ENCODE measurements at regions not wholly inside any gene's neighbourhood (a gene's known extent, or its start where the extent isn't known, plus 50 kb on each side); places are given as distances from the start of the nearest gene placed in this dataset.

GRCh38 chr2:558302-558642, 118.9 kb downstream of the TMEM18 start:
- no peak for TF ChIP-seq CTCF (IDR thresholded peaks at IDR 0.05)
- no peak overlapping the region for H3K27ac Mint-ChIP-seq (ENCODE audit: unreplicated experiment)
- H3K4me3 Mint-ChIP-seq (ENCODE audit: unreplicated experiment) = no peak overlapping the region
- H3K9me3 Mint-ChIP-seq (ENCODE audit: unreplicated experiment) = no peaks in the 10 kb centered on the region
- no peaks in the 10 kb centered on the region for H3K36me3 Mint-ChIP-seq (ENCODE audit: unreplicated experiment)
- no peak for DNase-seq (ENCODE audit: extremely low spot score, unreplicated experiment)
- peaks cover 37% of the 10 kb centered on the region for H3K4me1 Mint-ChIP-seq (ENCODE audit: unreplicated experiment)
- H3K27me3 Mint-ChIP-seq (ENCODE audit: unreplicated experiment) = peaks cover 22% of the 10 kb centered on the region

- Mint-ChIP-seq H3K36me3 (ENCODE audit: unreplicated experiment) (no peaks in the 10 kb centered on the region), H3K4me3 (ENCODE audit: unreplicated experiment) (no peak overlapping the region), H3K9me3 (ENCODE audit: unreplicated experiment) (no peaks in the 10 kb centered on the region), H3K27me3 (ENCODE audit: unreplicated experiment) (peaks cover 22% of the 10 kb centered on the region), H3K27ac (ENCODE audit: unreplicated experiment) (no peak overlapping the region), H3K4me1 (ENCODE audit: unreplicated experiment) (peaks cover 42% of the 10 kb centered on the region)
- no peak for DNase-seq (ENCODE audit: extremely low spot score, unreplicated experiment)
- no peak for TF ChIP-seq CTCF (IDR thresholded peaks at IDR 0.05)
Observed at GRCh38 chr2:557635-558301, 119.4 kb downstream of the TMEM18 start.

GRCh38 chr2:556485-556884, 120.7 kb downstream of the TMEM18 start:
- Mint-ChIP-seq H3K27me3 (ENCODE audit: unreplicated experiment) (peaks cover 21% of the 10 kb centered on the region), H3K36me3 (ENCODE audit: unreplicated experiment) (no peaks in the 10 kb centered on the region)

GRCh38 chr2:555164-555922, 121.9 kb downstream of the TMEM18 start:
- TF ChIP-seq CTCF (IDR thresholded peaks at IDR 0.05) = no peak
- Mint-ChIP-seq H3K9me3 (ENCODE audit: unreplicated experiment) (no peaks in the 10 kb centered on the region), H3K4me3 (ENCODE audit: unreplicated experiment) (no peak overlapping the region), H3K4me1 (ENCODE audit: unreplicated experiment) (peaks cover 42% of the 10 kb centered on the region), H3K27me3 (ENCODE audit: unreplicated experiment) (peaks cover 18% of the 10 kb centered on the region), H3K27ac (ENCODE audit: unreplicated experiment) (peak overlapping the region; percentile 40), H3K36me3 (ENCODE audit: unreplicated experiment) (no peaks in the 10 kb centered on the region)
- no peak for DNase-seq (ENCODE audit: extremely low spot score, unreplicated experiment)

More at GRCh38 chr2:556485-556884, 120.7 kb downstream of the TMEM18 start:
- H3K4me3 Mint-ChIP-seq (ENCODE audit: unreplicated experiment) = no peak overlapping the region
- no peaks in the 10 kb centered on the region for H3K9me3 Mint-ChIP-seq (ENCODE audit: unreplicated experiment)
- H3K4me1 Mint-ChIP-seq (ENCODE audit: unreplicated experiment) = peaks cover 39% of the 10 kb centered on the region
- H3K27ac Mint-ChIP-seq (ENCODE audit: unreplicated experiment) = no peak overlapping the region
- DNase-seq (ENCODE audit: extremely low spot score, unreplicated experiment) = no peak
- TF ChIP-seq CTCF (IDR thresholded peaks at IDR 0.05) = no peak

GRCh38 chr2:554444-554843, 122.8 kb downstream of the TMEM18 start:
- no peak for DNase-seq (ENCODE audit: extremely low spot score, unreplicated experiment)
- Mint-ChIP-seq H3K4me3 (ENCODE audit: unreplicated experiment) (no peak overlapping the region), H3K9me3 (ENCODE audit: unreplicated experiment) (no peaks in the 10 kb centered on the region), H3K27me3 (ENCODE audit: unreplicated experiment) (peaks cover 20% of the 10 kb centered on the region), H3K4me1 (ENCODE audit: unreplicated experiment) (peaks cover 44% of the 10 kb centered on the region), H3K36me3 (ENCODE audit: unreplicated experiment) (no peaks in the 10 kb centered on the region), H3K27ac (ENCODE audit: unreplicated experiment) (no peak overlapping the region)
- no peak for TF ChIP-seq CTCF (IDR thresholded peaks at IDR 0.05)
